ENCODE measurements at regions not wholly inside any gene's neighbourhood (a gene's known extent, or its start where the extent isn't known, plus 50 kb on each side); places are given as distances from the start of the nearest gene placed in this dataset.
"Not testable (repeated sequence)": the region's sequence is repeated elsewhere in the genome, so short reads cannot be mapped to it uniquely, and the experiment has no call there.

- no peak for DNase-seq
Observed at GRCh38 chr17:64784353-64785010, 122.4 kb upstream of the SMURF2 start.

GRCh38 chr17:64783556-64784352 lies 121.6 kb upstream of the SMURF2 start:
- no peak for DNase-seq

GRCh38 chr17:64783031-64783461 lies 120.9 kb upstream of the SMURF2 start:
- DNase-seq, result no peak

GRCh38 chr17:64781810-64782555 lies 119.9 kb upstream of the SMURF2 start:
- no peak for DNase-seq

GRCh38 chr17:64781014-64781756 lies 119.1 kb upstream of the SMURF2 start:
- peak; percentile 42 for DNase-seq

GRCh38 chr17:64780096-64781013 lies 118.2 kb upstream of the SMURF2 start:
- peak; percentile 77 for DNase-seq

- DNase-seq, result no peak
Observed at GRCh38 chr17:64779376-64780095, 117.4 kb upstream of the SMURF2 start.

- DNase-seq, result not testable (repeated sequence)
Observed at GRCh38 chr17:64779098-64779375, 116.9 kb upstream of the SMURF2 start.

GRCh38 chr17:64778240-64779097 lies 116.4 kb upstream of the SMURF2 start:
- DNase-seq, result no peak

- no peak for DNase-seq
Observed at GRCh38 chr17:64777415-64778239, 115.5 kb upstream of the SMURF2 start.

- peak; percentile 75 for DNase-seq
Observed at GRCh38 chr17:64776720-64777414, 114.8 kb upstream of the SMURF2 start.

- no peak for DNase-seq
Observed at GRCh38 chr17:64775701-64776570, 113.8 kb upstream of the SMURF2 start.

- no peak for DNase-seq
Observed at GRCh38 chr17:64774888-64775540, 112.9 kb upstream of the SMURF2 start.

GRCh38 chr17:64773836-64774761 lies 112.0 kb upstream of the SMURF2 start:
- DNase-seq, result no peak

- no peak for DNase-seq
Observed at GRCh38 chr17:64773386-64773835, 111.3 kb upstream of the SMURF2 start.

- no peak for DNase-seq
Observed at GRCh38 chr17:64772845-64773299, 110.8 kb upstream of the SMURF2 start.
